ENCODE measurements at regions not wholly inside any gene's neighbourhood (a gene's known extent, or its start where the extent isn't known, plus 50 kb on each side); places are given as distances from the start of the nearest gene placed in this dataset.

- Histone ChIP-seq H3K4me3 (no peak overlapping the region), H3K36me3 (no peaks in the 10 kb centered on the region), H3K9me3 (peaks cover 0 to 6% of the 10 kb centered on the region in 2 donors), H3K27me3 (no peaks in the 10 kb centered on the region), H3K4me1 (peaks cover 0 to 5% of the 10 kb centered on the region in 2 donors), H3K27ac (no peak overlapping the region)
- no peak for TF ChIP-seq CTCF (IDR thresholded peaks at IDR 0.05)
- no peak for DNase-seq (ENCODE audit: low spot score)
Measured at GRCh38 chr14:34111953-34112352, 161.1 kb upstream of the EGLN3 start.

- DNase-seq (ENCODE audit: low spot score), result no peak
- H3K27ac ChIP-seq, result no peak overlapping the region
- peaks cover 0 to 5% of the 10 kb centered on the region in 2 donors for H3K9me3 ChIP-seq
- no peak for TF ChIP-seq CTCF (IDR thresholded peaks at IDR 0.05)
- H3K27me3 ChIP-seq, result no peaks in the 10 kb centered on the region
- H3K4me3 ChIP-seq, result no peak overlapping the region
- H3K36me3 ChIP-seq, result no peaks in the 10 kb centered on the region
- peaks cover 0 to 5% of the 10 kb centered on the region in 2 donors for H3K4me1 ChIP-seq
Measured at GRCh38 chr14:34111505-34111904, 160.6 kb upstream of the EGLN3 start.

GRCh38 chr14:34110531-34110930, 159.7 kb upstream of the EGLN3 start:
- no peak overlapping the region for H3K4me3 ChIP-seq
- no peak overlapping the region for H3K27ac ChIP-seq
- no peak for DNase-seq (ENCODE audit: low spot score)
- no peak for TF ChIP-seq CTCF (IDR thresholded peaks at IDR 0.05)
- H3K4me1 ChIP-seq, result peaks cover 0 to 5% of the 10 kb centered on the region in 2 donors
- no peaks in the 10 kb centered on the region for H3K36me3 ChIP-seq
- no peaks in the 10 kb centered on the region for H3K9me3 ChIP-seq
- H3K27me3 ChIP-seq, result no peaks in the 10 kb centered on the region

GRCh38 chr14:34107441-34107840, 156.6 kb upstream of the EGLN3 start:
- Histone ChIP-seq H3K27ac (no peak overlapping the region), H3K36me3 (no peaks in the 10 kb centered on the region), H3K27me3 (no peaks in the 10 kb centered on the region), H3K4me1 (peaks cover 0 to 20% of the 10 kb centered on the region in 2 donors), H3K4me3 (no peak overlapping the region), H3K9me3 (no peaks in the 10 kb centered on the region)
- TF ChIP-seq CTCF (IDR thresholded peaks at IDR 0.05), result no peak
- DNase-seq (ENCODE audit: low spot score), result no peak

GRCh38 chr14:34106310-34106709, 155.4 kb upstream of the EGLN3 start:
- Histone ChIP-seq H3K9me3 (no peaks in the 10 kb centered on the region), H3K4me1 (peaks cover 0 to 20% of the 10 kb centered on the region in 2 donors), H3K4me3 (no peak overlapping the region), H3K36me3 (no peaks in the 10 kb centered on the region), H3K27me3 (no peaks in the 10 kb centered on the region), H3K27ac (no peak overlapping the region)
- no peak for DNase-seq (ENCODE audit: low spot score)
- TF ChIP-seq CTCF (IDR thresholded peaks at IDR 0.05), result no peak
